H1 (cell line): ENCODE measurements at regions not wholly inside any gene's neighbourhood (a gene's known extent, or its start where the extent isn't known, plus 50 kb on each side); places are given as distances from the start of the nearest gene placed in this dataset.

Experiments
- ATF2 ChIP-seq: IDR thresholded peaks from 2 replicates; pipeline ENCODE4 v1.6.1; 2012; ENCODE audit warnings: low read length, inconsistent platforms
- GABPA ChIP-seq: IDR thresholded peaks from 2 replicates; pipeline ENCODE4 v1.6.1; 2011; ENCODE audit warnings: mild to moderate bottlenecking, low read length, moderate library complexity, borderline replicate concordance; ENCODE audit not compliant: insufficient read depth
- HDAC2 ChIP-seq, 2 experiments: fragments of 300-600 bp in 1 of 2; sonication (generic) in 1 of 2; IDR thresholded peaks; 2 replicates each; pipeline ENCODE4 v1.6.1; 2011 to 2012; ENCODE audit warnings: low read depth in 2 of 2, low read length in 2 of 2, mild to moderate bottlenecking in 2 of 2, moderate library complexity in 2 of 2, borderline replicate concordance in 1 of 2, inconsistent platforms in 1 of 2
- HDAC6 ChIP-seq: IDR thresholded peaks from one replicate; pipeline ENCODE4 v1.7.1; 2012; ENCODE audit warnings: low read depth, mild to moderate bottlenecking, inconsistent platforms, low read length, moderate library complexity
- KDM5A ChIP-seq: fragments of 200-600 bp; IDR thresholded peaks from 2 replicates; pipeline ENCODE4 v1.7.1; 2012; ENCODE audit warnings: mild to moderate bottlenecking, low read length, inconsistent platforms, mixed read lengths
- NRF1 ChIP-seq: IDR thresholded peaks from 2 replicates; pipeline ENCODE4 v1.6.1; 2011; ENCODE audit warnings: mild to moderate bottlenecking, low read depth, low read length, improper control_type of control experiment
- POLR2AphosphoS5 ChIP-seq: IDR thresholded peaks from 2 replicates; pipeline ENCODE4 v1.6.1; 2011; ENCODE audit warnings: low read depth, low read length
- SAP30 ChIP-seq: fragments of 300-600 bp; sonication (generic); IDR thresholded peaks from 2 replicates; pipeline ENCODE4 v1.7.1; 2012; ENCODE audit warnings: low read length, moderate library complexity, mild to moderate bottlenecking, inconsistent platforms; ENCODE audit not compliant: insufficient read depth, insufficient replicate concordance
- TF ChIP-seq, protein P1 (sequence below): fragments of 300-600 bp; sonication (generic); IDR thresholded peaks from 2 replicates; pipeline ENCODE4 v1.7.1; 2012; ENCODE audit warnings: low read length, moderate library complexity, mild to moderate bottlenecking, inconsistent platforms; ENCODE audit not compliant: insufficient replicate concordance

GRCh38 chr4:115769396-115769795, 656.0 kb upstream of the NDST4 start (continued):
- TF ChIP-seq, protein P1, sequence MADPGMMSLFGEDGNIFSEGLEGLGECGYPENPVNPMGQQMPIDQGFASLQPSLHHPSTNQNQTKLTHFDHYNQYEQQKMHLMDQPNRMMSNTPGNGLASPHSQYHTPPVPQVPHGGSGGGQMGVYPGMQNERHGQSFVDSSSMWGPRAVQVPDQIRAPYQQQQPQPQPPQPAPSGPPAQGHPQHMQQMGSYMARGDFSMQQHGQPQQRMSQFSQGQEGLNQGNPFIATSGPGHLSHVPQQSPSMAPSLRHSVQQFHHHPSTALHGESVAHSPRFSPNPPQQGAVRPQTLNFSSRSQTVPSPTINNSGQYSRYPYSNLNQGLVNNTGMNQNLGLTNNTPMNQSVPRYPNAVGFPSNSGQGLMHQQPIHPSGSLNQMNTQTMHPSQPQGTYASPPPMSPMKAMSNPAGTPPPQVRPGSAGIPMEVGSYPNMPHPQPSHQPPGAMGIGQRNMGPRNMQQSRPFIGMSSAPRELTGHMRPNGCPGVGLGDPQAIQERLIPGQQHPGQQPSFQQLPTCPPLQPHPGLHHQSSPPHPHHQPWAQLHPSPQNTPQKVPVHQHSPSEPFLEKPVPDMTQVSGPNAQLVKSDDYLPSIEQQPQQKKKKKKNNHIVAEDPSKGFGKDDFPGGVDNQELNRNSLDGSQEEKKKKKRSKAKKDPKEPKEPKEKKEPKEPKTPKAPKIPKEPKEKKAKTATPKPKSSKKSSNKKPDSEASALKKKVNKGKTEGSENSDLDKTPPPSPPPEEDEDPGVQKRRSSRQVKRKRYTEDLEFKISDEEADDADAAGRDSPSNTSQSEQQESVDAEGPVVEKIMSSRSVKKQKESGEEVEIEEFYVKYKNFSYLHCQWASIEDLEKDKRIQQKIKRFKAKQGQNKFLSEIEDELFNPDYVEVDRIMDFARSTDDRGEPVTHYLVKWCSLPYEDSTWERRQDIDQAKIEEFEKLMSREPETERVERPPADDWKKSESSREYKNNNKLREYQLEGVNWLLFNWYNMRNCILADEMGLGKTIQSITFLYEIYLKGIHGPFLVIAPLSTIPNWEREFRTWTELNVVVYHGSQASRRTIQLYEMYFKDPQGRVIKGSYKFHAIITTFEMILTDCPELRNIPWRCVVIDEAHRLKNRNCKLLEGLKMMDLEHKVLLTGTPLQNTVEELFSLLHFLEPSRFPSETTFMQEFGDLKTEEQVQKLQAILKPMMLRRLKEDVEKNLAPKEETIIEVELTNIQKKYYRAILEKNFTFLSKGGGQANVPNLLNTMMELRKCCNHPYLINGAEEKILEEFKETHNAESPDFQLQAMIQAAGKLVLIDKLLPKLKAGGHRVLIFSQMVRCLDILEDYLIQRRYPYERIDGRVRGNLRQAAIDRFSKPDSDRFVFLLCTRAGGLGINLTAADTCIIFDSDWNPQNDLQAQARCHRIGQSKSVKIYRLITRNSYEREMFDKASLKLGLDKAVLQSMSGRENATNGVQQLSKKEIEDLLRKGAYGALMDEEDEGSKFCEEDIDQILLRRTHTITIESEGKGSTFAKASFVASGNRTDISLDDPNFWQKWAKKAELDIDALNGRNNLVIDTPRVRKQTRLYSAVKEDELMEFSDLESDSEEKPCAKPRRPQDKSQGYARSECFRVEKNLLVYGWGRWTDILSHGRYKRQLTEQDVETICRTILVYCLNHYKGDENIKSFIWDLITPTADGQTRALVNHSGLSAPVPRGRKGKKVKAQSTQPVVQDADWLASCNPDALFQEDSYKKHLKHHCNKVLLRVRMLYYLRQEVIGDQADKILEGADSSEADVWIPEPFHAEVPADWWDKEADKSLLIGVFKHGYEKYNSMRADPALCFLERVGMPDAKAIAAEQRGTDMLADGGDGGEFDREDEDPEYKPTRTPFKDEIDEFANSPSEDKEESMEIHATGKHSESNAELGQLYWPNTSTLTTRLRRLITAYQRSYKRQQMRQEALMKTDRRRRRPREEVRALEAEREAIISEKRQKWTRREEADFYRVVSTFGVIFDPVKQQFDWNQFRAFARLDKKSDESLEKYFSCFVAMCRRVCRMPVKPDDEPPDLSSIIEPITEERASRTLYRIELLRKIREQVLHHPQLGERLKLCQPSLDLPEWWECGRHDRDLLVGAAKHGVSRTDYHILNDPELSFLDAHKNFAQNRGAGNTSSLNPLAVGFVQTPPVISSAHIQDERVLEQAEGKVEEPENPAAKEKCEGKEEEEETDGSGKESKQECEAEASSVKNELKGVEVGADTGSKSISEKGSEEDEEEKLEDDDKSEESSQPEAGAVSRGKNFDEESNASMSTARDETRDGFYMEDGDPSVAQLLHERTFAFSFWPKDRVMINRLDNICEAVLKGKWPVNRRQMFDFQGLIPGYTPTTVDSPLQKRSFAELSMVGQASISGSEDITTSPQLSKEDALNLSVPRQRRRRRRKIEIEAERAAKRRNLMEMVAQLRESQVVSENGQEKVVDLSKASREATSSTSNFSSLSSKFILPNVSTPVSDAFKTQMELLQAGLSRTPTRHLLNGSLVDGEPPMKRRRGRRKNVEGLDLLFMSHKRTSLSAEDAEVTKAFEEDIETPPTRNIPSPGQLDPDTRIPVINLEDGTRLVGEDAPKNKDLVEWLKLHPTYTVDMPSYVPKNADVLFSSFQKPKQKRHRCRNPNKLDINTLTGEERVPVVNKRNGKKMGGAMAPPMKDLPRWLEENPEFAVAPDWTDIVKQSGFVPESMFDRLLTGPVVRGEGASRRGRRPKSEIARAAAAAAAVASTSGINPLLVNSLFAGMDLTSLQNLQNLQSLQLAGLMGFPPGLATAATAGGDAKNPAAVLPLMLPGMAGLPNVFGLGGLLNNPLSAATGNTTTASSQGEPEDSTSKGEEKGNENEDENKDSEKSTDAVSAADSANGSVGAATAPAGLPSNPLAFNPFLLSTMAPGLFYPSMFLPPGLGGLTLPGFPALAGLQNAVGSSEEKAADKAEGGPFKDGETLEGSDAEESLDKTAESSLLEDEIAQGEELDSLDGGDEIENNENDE: no peak
- TF ChIP-seq HDAC6 (no peak), POLR2AphosphoS5 (no peak), NRF1 (no peak), SAP30 (no peak), KDM5A (no peak), ATF2 (no peak), GABPA (no peak), HDAC2 (IDR thresholded peaks at IDR 0.05; ENCODE audit: borderline replicate concordance in 1 of 2, low read depth in 2 of 2, low read length in 2 of 2) (no peak)
- TF ChIP-seq, all 59 proteins: peak for 0
